ENCODE measurements at regions not wholly inside any gene's neighbourhood (a gene's known extent, or its start where the extent isn't known, plus 50 kb on each side); places are given as distances from the start of the nearest gene placed in this dataset.

DNA sequence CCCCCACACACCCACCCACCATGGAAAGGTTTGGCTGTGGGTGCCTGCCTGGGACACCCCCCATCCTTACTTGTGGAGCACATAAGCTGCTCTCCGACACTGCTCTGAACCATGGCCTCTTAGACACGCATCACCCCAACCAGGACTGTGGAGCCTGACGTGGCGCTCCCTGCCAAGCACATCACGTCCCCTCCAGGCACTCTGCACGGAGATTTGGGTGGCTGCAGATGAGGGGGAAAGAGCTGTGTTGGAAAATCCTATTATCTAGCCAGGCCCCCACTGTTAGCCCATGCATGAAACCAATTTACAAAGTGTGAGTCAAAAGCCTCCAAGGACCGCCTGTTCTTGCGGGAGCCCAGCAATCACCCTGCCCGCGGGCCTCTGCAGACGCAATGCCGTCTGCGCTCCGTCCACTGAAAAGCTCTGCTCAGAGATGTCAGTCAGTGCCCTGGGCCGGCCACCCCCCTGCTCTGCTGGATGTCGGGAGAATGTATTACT lies 163.4 kb upstream of the NECTIN1 start:
- Histone ChIP-seq H3K9me3 (no peaks in the 10 kb centered on the region), H3K4me1 (peaks cover 0 to 11% of the 10 kb centered on the region in 2 donors), H3K4me3 (replicated peaks in 1 of 3) (no peak overlapping the region), H3K27ac (peak overlapping the region in 1 of 3 donors; percentile 61), H3K36me3 (no peaks in the 10 kb centered on the region), H3K27me3 (no peaks in the 10 kb centered on the region)
- no peak for TF ChIP-seq POLR2A (IDR thresholded peaks at IDR 0.05)
- TF ChIP-seq, protein P1, sequence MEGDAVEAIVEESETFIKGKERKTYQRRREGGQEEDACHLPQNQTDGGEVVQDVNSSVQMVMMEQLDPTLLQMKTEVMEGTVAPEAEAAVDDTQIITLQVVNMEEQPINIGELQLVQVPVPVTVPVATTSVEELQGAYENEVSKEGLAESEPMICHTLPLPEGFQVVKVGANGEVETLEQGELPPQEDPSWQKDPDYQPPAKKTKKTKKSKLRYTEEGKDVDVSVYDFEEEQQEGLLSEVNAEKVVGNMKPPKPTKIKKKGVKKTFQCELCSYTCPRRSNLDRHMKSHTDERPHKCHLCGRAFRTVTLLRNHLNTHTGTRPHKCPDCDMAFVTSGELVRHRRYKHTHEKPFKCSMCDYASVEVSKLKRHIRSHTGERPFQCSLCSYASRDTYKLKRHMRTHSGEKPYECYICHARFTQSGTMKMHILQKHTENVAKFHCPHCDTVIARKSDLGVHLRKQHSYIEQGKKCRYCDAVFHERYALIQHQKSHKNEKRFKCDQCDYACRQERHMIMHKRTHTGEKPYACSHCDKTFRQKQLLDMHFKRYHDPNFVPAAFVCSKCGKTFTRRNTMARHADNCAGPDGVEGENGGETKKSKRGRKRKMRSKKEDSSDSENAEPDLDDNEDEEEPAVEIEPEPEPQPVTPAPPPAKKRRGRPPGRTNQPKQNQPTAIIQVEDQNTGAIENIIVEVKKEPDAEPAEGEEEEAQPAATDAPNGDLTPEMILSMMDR (IDR thresholded peaks at IDR 0.05) = no peak
- intact Hi-C loops (cut with DNase I) = no loop called here
- DNase-seq = peak; percentile 74 to 81
- WGBS, 2 donors = 41 to 48% methylated on average over 16 of the region's 16 CpGs

DNA sequence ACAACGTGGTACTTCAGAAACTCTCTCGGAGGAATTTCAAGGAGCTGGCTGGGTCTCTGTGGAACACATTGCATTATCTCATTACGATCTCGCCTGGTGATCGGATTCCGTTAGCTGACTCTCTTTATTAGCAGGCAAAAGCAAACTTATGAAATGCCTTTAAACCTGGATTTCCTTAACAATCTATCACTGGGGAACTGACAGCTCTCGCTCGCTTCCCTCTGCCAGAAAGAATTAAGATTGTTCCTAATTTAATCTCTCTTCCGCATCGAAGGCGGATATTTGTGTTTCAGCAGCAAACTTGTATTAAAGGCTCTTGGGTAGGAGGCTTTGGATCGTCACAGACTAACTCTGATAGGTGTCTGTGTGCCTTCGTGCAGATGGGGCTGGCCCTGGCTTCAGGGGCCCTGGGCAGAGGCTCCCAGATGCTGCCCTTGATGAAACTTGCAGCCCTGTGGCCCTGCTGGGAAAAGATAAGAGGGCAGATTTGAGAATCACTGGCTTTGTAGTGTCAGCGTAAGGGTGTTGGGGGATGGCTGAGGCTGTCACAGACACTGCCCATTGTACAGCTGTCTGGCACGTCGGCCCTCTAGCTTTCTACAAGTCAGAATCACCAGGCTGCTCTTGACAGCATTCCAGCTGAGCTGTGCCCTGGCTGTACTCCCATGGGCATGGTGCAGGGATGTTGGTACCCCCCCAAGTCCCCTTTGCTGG lies 162.2 kb upstream of the NECTIN1 start:
- intact Hi-C loops (cut with DNase I) = no loop called here
- WGBS, 2 donors = 54 to 60% methylated on average over 14 to 16 of the region's 16 CpGs
- Histone ChIP-seq H3K36me3 (no peaks in the 10 kb centered on the region), H3K4me3 (replicated peaks in 1 of 3) (no peak overlapping the region), H3K9me3 (no peaks in the 10 kb centered on the region), H3K27me3 (no peaks in the 10 kb centered on the region), H3K27ac (no peak overlapping the region), H3K4me1 (peaks cover 0 to 11% of the 10 kb centered on the region in 2 donors)
- DNase-seq = peak; percentile 78 to 82
- TF ChIP-seq POLR2A (IDR thresholded peaks at IDR 0.05) = no peak
- TF ChIP-seq, protein P1 (IDR thresholded peaks at IDR 0.05) = no peak

DNA sequence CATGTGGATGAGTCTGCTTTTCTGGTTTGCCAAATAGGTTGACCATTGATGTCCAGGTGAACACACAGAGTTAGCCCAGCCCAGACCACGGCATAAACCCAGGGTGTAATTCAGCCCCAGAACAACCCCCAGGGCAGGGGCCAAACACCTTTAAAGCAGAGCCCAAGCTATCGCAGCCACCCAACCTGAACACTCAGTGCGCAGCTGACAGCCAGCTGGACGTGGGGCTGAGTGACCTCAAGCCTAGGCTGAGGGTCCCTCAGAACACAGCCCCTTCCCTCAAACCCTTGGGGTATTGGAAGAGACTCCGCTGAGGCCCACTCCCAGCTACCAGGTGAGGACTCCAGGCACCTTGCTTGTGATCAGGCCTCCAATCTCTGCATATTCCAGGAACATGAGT lies 161.5 kb upstream of the NECTIN1 start:
- intact Hi-C loops (cut with DNase I) = no loop called here
- Histone ChIP-seq H3K4me3 (replicated peaks in 1 of 3) (no peak overlapping the region), H3K36me3 (no peaks in the 10 kb centered on the region), H3K9me3 (no peaks in the 10 kb centered on the region), H3K27ac (no peak overlapping the region), H3K4me1 (peaks cover 0 to 11% of the 10 kb centered on the region in 2 donors), H3K27me3 (no peaks in the 10 kb centered on the region)
- DNase-seq = no peak
- TF ChIP-seq POLR2A (IDR thresholded peaks at IDR 0.05) = no peak
- TF ChIP-seq, protein P1 (IDR thresholded peaks at IDR 0.05) = no peak
- WGBS, 2 donors = 86 to 90% methylated on average over 5 of the region's 5 CpGs

GRCh38 chr11:119889728-119890280 lies 160.8 kb upstream of the NECTIN1 start:
- no peak overlapping the region for H3K27ac ChIP-seq
- no peaks in the 10 kb centered on the region for H3K36me3 ChIP-seq
- WGBS, 2 donors = 69 to 90% methylated on average over 3 to 4 of the region's 4 CpGs
- TF ChIP-seq POLR2A (IDR thresholded peaks at IDR 0.05) = no peak
- TF ChIP-seq, protein P1 (IDR thresholded peaks at IDR 0.05) = no peak
- no peak for DNase-seq
- no peak overlapping the region for H3K4me3 ChIP-seq (replicated peaks in 1 of 3)
- no peaks in the 10 kb centered on the region for H3K27me3 ChIP-seq
- H3K9me3 ChIP-seq = no peaks in the 10 kb centered on the region
- intact Hi-C loops (cut with DNase I) = no loop called here
- H3K4me1 ChIP-seq = peaks cover 0 to 11% of the 10 kb centered on the region in 2 donors

- TF ChIP-seq, protein P1 (IDR thresholded peaks at IDR 0.05) = no peak
- TF ChIP-seq POLR2A (IDR thresholded peaks at IDR 0.05) = no peak
- peaks cover 0 to 11% of the 10 kb centered on the region in 2 donors for H3K4me1 ChIP-seq
- no peaks in the 10 kb centered on the region for H3K27me3 ChIP-seq
- no peak overlapping the region for H3K27ac ChIP-seq
- no peaks in the 10 kb centered on the region for H3K9me3 ChIP-seq
- intact Hi-C loops (cut with DNase I) = no loop called here
- H3K4me3 ChIP-seq (replicated peaks in 1 of 3) = no peak overlapping the region
- H3K36me3 ChIP-seq = no peaks in the 10 kb centered on the region
- WGBS, 2 donors = 83 to 91% methylated on average over 5 of the region's 5 CpGs
- DNase-seq = no peak
These were observed 160.1 kb upstream of the NECTIN1 start for GRCh38 chr11:119889111-119889510.
